KMS-11 (cell line): ENCODE measurements at regions not wholly inside any gene's neighbourhood (a gene's known extent, or its start where the extent isn't known, plus 50 kb on each side); places are given as distances from the start of the nearest gene placed in this dataset.

ENCODE experiments used
- H2AFZ ChIP-seq: fragments of 200-600 bp; sonication (generic); 2 replicates; pipeline ENCODE4 v1.6.1; 2016; ENCODE audit warnings: antibody characterized with exemption, mixed run types, low read depth
- H3K27ac ChIP-seq: fragments of 200-600 bp; sonication (generic); 2 replicates; pipeline ENCODE4 v1.6.1; 2016; ENCODE audit warnings: mild to moderate bottlenecking, mixed run types
- H3K27me3 ChIP-seq: fragments of 200-600 bp; sonication (generic); 2 replicates; pipeline ENCODE4 v1.6.1; 2017; ENCODE audit warnings: mild to moderate bottlenecking, low read depth, mixed run types, moderate library complexity; ENCODE audit not compliant: insufficient read depth
- H3K36me3 ChIP-seq: fragments of 200-600 bp; sonication (generic); 2 replicates; pipeline ENCODE4 v1.6.1; 2017; ENCODE audit warnings: mild to moderate bottlenecking, mixed run types; ENCODE audit not compliant: insufficient read depth
- H3K4me1 ChIP-seq: fragments of 200-600 bp; sonication (generic); 2 replicates; pipeline ENCODE4 v1.6.1; 2016; ENCODE audit warnings: mild to moderate bottlenecking, low read depth, mixed run types; ENCODE audit not compliant: poor library complexity, severe bottlenecking
- H3K4me2 ChIP-seq: fragments of 200-600 bp; sonication (generic); 2 replicates; pipeline ENCODE4 v1.7.0; 2016; ENCODE audit warnings: mild to moderate bottlenecking, mixed run types
- H3K4me3 ChIP-seq: fragments of 200-600 bp; sonication (generic); IDR thresholded peaks from 2 replicates; pipeline ENCODE4 v1.6.1; 2017; ENCODE audit warnings: low read depth, low read length, mixed read lengths; ENCODE audit not compliant: insufficient read depth
- H3K79me2 ChIP-seq: fragments of 200-600 bp; sonication (generic); 2 replicates; pipeline ENCODE4 v1.6.1; 2016; ENCODE audit warnings: low read depth, mixed run types; ENCODE audit not compliant: insufficient read depth
- H3K9ac ChIP-seq: fragments of 200-600 bp; sonication (generic); 2 replicates; pipeline ENCODE4 v1.6.1; 2016; ENCODE audit warnings: mild to moderate bottlenecking, mixed run types
- H4K20me1 ChIP-seq: fragments of 200-600 bp; sonication (generic); 2 replicates; pipeline ENCODE4 v1.6.1; 2016; ENCODE audit warnings: mild to moderate bottlenecking, mixed run types; ENCODE audit not compliant: insufficient read depth
- TF ChIP-seq, protein P1 (sequence below): fragments of 200-600 bp; sonication (generic); conservative IDR thresholded peaks from 2 replicates; pipeline ENCODE4 v1.6.1; 2017; ENCODE audit warnings: low read depth, mild to moderate bottlenecking, antibody characterized with exemption, low read length, moderate library complexity, mixed read lengths

GRCh38 chr9:80125731-80126264 is 554.0 kb downstream of the TLE4 start:
- TF ChIP-seq, protein P1, sequence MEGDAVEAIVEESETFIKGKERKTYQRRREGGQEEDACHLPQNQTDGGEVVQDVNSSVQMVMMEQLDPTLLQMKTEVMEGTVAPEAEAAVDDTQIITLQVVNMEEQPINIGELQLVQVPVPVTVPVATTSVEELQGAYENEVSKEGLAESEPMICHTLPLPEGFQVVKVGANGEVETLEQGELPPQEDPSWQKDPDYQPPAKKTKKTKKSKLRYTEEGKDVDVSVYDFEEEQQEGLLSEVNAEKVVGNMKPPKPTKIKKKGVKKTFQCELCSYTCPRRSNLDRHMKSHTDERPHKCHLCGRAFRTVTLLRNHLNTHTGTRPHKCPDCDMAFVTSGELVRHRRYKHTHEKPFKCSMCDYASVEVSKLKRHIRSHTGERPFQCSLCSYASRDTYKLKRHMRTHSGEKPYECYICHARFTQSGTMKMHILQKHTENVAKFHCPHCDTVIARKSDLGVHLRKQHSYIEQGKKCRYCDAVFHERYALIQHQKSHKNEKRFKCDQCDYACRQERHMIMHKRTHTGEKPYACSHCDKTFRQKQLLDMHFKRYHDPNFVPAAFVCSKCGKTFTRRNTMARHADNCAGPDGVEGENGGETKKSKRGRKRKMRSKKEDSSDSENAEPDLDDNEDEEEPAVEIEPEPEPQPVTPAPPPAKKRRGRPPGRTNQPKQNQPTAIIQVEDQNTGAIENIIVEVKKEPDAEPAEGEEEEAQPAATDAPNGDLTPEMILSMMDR = no peak
- H3K9ac ChIP-seq = no peak overlapping the region
- no peaks in the 10 kb centered on the region for H4K20me1 ChIP-seq
- H3K79me2 ChIP-seq = no peaks in the 10 kb centered on the region
- no peak overlapping the region for H3K27ac ChIP-seq
- no peak overlapping the region for H3K4me2 ChIP-seq
- no peak overlapping the region for H2AFZ ChIP-seq
- H3K27me3 ChIP-seq = no peaks in the 10 kb centered on the region
- H3K4me1 ChIP-seq = no peaks in the 10 kb centered on the region
- H3K4me3 ChIP-seq = no peak overlapping the region
- H3K36me3 ChIP-seq = no peaks in the 10 kb centered on the region

DNA sequence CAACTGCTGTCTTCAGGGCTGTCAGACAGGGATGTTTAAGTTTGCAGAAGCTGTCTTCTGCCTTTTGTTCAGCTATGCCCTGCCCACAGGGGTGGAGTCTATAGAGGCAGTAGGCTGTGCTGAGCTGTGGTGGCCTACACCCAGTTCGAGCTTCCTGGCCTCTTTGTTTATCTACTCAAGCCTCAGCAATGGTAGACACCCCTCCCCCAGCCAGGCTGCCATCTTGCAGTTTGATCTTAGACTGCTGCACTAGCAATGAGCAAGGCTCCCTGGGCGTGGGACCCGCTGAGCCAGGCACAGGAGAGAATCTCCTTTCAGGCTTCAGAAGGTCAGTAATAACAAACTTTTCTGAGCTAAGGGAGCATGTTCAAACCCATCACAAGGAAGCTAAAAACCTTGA is 545.3 kb downstream of the TLE4 start:
- Histone ChIP-seq H4K20me1 (no peaks in the 10 kb centered on the region), H3K27me3 (no peaks in the 10 kb centered on the region), H3K4me1 (no peaks in the 10 kb centered on the region), H2AFZ (no peak overlapping the region), H3K36me3 (no peaks in the 10 kb centered on the region), H3K4me3 (no peak overlapping the region), H3K79me2 (no peaks in the 10 kb centered on the region), H3K4me2 (no peak overlapping the region), H3K27ac (no peak overlapping the region), H3K9ac (no peak overlapping the region)
- TF ChIP-seq, protein P1 = no peak

- Histone ChIP-seq H3K27me3 (no peaks in the 10 kb centered on the region), H2AFZ (no peak overlapping the region), H3K79me2 (no peaks in the 10 kb centered on the region), H4K20me1 (no peaks in the 10 kb centered on the region), H3K4me2 (no peak overlapping the region), H3K36me3 (no peaks in the 10 kb centered on the region), H3K27ac (no peak overlapping the region), H3K9ac (no peak overlapping the region), H3K4me1 (no peaks in the 10 kb centered on the region), H3K4me3 (no peak overlapping the region)
- TF ChIP-seq, protein P1 = no peak
Observed at GRCh38 chr9:80114241-80114640, 542.5 kb downstream of the TLE4 start.

DNA sequence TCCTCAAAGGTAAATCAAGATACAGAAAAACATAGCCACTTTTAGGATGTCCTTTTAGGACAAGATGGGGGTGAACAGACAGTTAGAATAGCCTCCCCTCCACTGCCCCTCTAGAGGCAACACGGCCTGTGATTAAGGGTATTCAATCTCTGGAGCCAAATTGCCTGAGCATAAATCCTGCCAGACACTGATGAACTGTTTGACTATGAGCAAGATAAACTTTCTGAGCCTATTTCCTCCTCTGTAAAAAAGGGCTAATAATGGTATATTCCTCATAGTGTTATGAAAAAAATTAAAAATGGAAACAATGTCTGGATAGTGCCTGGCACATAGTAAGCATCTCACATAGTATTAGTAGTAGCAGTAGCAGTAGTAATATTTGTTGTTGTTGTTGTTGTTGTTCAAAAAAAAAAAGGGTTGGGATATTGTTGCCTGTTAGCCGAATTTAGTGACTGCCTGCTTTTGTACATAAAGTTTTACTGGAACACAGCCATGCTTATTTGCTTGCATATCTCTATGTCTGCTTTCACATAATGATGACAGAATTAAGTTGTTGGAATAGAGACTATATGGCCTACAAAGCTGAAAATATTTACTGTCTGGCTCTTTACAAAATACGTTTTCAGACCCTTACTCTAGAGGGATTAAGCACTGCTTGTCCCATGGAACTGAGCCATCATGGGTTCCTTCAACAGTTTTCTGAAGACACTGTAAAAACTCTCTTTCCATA is 536.3 kb downstream of the TLE4 start:
- H4K20me1 ChIP-seq = no peaks in the 10 kb centered on the region
- H2AFZ ChIP-seq = no peak overlapping the region
- H3K27ac ChIP-seq = no peak overlapping the region
- H3K27me3 ChIP-seq = no peaks in the 10 kb centered on the region
- no peaks in the 10 kb centered on the region for H3K4me1 ChIP-seq
- no peaks in the 10 kb centered on the region for H3K36me3 ChIP-seq
- no peaks in the 10 kb centered on the region for H3K79me2 ChIP-seq
- TF ChIP-seq, protein P1 = no peak
- H3K4me2 ChIP-seq = no peak overlapping the region
- no peak overlapping the region for H3K4me3 ChIP-seq
- no peak overlapping the region for H3K9ac ChIP-seq
